Activated CD4-positive, alpha-beta T cell treated with anti-CD3 and anti-CD28 coated beads, Interleukin-2, amount 50 U/mL, for 4 hours (primary cell): ENCODE measurements at regions not wholly inside any gene's neighbourhood (a gene's known extent, or its start where the extent isn't known, plus 50 kb on each side); places are given as distances from the start of the nearest gene placed in this dataset.

ENCODE experiments used
- DNase-seq, 2 experiments: peaks; one replicate each; pipeline ENCODE4 v3.0.0-alpha.2; 2020

GRCh38 chr3:151935446-151935845 is 62.0 kb downstream of the SUCNR1 start:
- DNase-seq, result no peak

DNA sequence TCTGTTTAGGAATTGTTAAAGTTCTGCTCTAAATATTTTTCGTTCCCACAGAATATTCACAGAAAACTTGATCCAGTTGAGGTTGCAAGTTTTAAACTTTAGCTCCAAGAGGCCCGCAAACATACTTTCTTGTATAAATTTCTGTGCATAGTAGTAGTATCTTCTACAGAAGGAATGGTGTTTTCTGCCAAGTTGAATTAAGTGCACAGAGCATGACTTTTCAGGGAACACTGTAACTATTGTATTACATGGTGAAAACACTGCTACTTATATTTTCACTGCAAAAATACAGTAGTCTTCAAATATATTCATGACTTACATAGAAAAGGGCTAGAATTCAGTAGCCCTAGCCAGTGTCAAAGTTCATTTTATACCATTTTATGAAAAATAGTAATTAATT is 67.0 kb downstream of the SUCNR1 start:
- no peak for DNase-seq

DNA sequence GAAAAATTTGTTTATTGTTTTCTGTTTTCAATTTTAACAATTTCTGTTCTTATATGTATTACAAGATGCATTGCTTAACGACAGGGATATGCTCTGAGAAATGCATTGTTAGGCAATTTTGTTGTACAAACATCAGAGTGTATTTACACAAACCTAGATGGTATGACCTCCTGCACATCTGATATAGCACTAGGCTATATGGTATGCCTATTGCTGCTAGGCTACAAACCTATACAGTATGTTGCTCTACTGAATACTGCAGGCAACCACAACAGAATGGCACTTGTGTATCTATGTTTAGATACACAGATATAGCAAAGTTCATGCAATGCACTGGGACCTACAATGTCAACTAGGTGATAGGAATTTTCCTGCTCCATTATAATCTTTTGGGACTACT is 70.1 kb downstream of the SUCNR1 start:
- DNase-seq, result no peak

DNA sequence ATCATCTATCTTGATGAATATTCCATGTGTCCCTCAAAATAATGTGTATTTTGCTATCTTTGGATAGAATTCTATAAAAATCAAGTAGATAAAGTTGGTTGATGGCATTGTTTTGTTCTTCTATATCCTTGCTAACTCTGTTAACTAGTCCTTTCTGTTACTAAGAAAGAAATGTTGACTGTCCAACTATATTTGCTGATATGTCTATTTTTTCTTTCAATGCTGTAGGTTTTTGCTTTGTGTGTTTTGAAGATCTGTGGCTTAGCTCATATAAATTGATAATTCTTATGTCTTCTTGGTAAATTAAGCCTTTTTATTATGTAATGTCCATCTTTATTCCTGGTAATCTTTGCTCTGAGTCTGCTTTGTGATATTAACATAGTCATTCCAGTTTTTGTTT is 70.9 kb downstream of the SUCNR1 start:
- DNase-seq, result no peak

DNA sequence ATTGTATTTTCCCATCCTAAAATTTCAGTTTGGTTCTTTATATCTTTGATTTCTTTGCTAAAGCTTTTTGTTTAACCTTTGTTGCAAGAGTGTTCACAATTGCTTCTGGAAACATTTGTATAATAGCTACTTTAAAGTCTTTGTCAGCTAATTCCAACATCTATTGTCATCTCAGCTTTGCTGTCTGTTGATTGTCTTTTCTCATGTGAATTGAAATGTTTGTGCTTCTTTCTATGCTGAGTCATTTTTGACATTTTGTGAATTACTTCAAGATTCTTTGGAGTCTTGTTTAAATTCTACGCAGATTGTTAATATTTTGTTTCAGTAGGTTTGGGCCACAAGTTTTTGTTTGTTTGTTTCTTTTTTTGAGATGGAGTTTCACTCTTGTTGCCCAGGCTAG is 73.2 kb downstream of the SUCNR1 start:
- no peak for DNase-seq

DNA sequence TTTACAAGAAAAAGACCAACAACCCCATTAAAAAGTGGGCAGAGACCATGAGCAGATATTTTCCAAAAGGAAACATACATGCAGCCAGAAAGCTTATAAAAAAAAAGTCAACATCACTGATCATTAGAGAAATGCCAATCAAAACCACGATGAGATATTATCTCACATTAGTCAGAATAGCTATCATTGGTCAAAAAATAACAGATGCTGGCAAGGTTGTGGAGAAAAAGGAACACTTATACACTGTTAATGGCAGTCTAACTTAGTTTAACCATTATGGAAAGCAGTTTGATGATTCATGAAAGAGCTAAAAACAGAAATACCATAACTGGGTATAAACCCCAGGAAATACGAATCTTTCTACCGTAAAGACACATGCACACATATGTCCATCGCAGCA is 76.3 kb downstream of the SUCNR1 start:
- no peak for DNase-seq

DNA sequence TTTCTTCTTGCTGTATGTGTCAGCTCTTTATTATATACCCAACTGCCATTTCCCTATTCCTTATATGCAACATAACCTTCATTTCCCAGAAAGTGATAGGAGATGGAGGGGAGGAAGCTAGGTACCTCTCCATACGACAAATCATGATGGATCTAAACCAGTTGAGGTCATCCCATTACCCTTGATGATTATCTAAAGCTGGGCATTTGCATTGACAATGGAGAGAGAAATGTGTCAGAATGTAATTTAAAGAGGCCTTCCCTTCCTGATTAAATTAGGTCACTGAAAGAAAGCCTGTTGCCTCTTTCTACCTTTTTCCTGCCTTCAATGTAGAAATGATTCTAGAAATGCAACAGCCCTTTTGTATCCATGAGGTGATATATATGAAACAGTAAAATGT is 81.9 kb downstream of the SUCNR1 start:
- no peak for DNase-seq

- DNase-seq, result no peak
These were observed 87.6 kb downstream of the SUCNR1 start for GRCh38 chr3:151960961-151961580.

GRCh38 chr3:151962352-151962751 is 88.9 kb downstream of the SUCNR1 start:
- DNase-seq, result no peak

DNA sequence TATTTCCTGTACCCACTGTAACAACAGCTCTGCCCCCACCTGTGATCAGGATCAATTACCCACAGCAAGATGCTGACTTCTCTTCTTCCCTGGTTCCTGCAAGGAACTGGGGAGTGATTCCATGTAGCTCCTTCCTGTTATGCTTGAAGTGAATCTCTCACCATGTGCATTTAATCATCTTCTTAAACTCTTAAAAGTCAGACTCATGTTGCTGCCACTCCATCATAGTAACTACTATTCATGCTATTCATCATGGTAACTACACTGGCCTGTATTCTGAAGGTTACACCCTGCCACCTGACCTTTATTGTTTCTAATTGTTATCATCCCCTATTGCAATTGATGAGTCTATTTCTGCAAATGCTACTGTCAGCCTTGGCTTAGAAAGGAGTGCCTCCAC is 89.5 kb downstream of the SUCNR1 start:
- DNase-seq, result no peak

- no peak for DNase-seq
These were observed 91.3 kb downstream of the SUCNR1 start for GRCh38 chr3:151964743-151965142.

GRCh38 chr3:151969026-151969642 is 95.7 kb downstream of the SUCNR1 start:
- no peak for DNase-seq

GRCh38 chr3:151971814-151972579 is 98.6 kb downstream of the SUCNR1 start:
- no peak for DNase-seq

DNA sequence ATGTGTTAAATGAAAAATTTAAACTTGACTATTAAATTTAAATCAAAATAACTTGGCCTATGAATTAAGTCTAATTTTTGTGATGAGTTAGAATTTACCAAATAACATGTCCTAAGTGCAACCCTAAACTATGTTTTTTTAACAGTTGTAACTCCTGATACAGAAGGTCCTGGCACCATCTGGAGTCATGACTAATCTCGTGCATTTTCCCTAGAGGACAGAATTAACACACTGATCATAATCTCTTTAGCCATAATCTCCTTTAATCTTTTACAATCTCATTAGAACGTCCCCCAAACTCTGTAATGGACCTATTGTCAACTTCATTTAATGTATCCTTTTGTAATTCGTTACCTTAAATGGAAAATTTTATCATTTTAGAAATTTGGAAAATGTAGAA is 100.6 kb downstream of the SUCNR1 start:
- no peak for DNase-seq

GRCh38 chr3:151976211-151977050 is 103.0 kb downstream of the SUCNR1 start:
- DNase-seq, result no peak

DNA sequence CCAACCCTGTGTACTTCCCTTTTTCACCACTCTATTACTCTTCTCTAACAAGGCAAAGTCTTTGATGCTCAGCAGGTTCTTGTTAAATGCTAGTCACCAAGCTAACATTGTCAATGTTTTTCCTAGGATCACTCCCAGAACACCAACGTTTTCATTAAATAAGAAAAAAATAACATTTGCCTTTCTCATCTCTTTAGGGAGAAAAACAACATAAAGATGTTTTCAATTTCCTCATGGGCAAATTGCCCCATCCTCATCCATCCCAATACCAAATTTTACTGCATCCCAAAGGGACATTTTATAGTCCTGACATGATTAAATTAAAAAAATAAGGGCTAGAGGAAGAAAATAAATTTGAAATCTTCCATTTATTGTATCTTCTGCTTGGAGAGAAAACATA is 106.5 kb downstream of the SUCNR1 start:
- no peak for DNase-seq

GRCh38 chr3:151983538-151983937 is 110.1 kb downstream of the SUCNR1 start:
- no peak for DNase-seq

DNA sequence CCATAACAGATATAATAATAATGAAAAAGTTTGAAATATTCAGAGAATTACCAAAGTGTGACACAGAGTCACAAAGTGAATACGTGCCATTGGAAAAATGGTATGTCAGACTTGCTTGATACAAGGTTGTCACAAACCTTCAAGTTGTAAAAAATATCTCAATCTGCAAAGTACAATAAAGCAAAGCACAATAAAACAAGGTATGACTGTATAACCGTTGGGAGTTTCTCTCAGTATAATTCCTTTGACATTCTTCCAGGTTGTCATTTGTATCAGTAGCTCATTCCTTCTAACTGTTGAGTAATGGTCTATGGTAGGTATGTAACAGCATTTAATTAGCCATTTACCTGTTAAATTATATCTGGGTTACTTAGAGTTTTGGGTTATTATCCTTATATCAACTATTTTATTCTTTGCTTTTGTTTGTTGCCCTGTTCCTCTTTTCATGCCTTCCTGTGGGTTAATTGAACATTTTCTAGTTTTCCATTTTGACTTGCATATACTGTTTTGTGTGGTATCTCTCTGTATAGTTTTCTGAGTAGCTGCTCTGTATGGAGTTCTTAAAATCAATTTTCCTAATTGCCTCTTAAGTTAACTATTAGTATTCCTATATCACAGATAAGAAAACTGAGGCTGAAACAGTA is 112.5 kb downstream of the SUCNR1 start:
- DNase-seq, result no peak

GRCh38 chr3:151987893-151988292 is 114.5 kb downstream of the SUCNR1 start:
- no peak for DNase-seq

- no peak for DNase-seq
These were observed 116.2 kb downstream of the SUCNR1 start for GRCh38 chr3:151989621-151990020.

GRCh38 chr3:151990696-151991376 is 117.4 kb downstream of the SUCNR1 start:
- DNase-seq, result no peak

DNA sequence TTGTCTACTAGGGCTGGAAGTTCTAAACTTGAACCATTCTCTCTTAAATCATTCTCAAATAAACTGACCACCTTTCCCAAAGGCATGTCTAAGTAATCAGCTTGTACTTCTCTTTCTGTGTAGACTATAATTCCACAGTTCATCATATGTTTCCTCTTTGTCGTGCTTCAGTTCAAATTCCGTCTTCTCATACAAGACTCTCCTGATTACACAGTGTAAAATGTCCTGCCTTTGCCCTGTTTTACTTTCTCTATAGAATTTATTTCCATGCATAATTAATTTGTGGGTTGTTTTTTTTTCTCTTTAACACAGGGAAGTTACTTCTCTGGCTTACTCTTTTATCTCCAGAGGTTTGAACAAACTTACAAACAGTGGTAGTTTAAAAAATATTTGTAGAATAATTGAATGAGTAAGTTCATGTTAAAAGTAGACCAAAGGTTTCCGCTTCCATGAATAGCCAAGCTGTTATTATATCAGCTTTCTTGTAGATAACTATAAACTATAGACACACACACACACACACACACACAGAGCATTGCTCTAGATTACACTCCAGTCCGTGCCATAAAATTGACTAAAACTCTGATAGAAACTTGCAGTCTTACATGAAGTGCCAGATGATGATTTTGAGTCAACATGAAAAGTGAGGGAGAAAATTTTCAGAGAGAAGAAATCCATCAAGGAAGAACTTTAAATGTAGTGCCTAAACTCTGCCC is 119.0 kb downstream of the SUCNR1 start:
- no peak for DNase-seq
